Hematopoietic multipotent progenitor cell treated with erythropoietin and hydrocortisone succinate and interleukin-3 and kit ligand, for 8 days (in vitro differentiated cells): ENCODE measurements at regions not wholly inside any gene's neighbourhood (a gene's known extent, or its start where the extent isn't known, plus 50 kb on each side); places are given as distances from the start of the nearest gene placed in this dataset.
"Not testable (repeated sequence)": the region's sequence is repeated elsewhere in the genome, so short reads cannot be mapped to it uniquely, and the experiment has no call there.

Experiments
- DNase-seq: peaks from one replicate; pipeline ENCODE4 v3.0.0-alpha.2; 2015

DNA sequence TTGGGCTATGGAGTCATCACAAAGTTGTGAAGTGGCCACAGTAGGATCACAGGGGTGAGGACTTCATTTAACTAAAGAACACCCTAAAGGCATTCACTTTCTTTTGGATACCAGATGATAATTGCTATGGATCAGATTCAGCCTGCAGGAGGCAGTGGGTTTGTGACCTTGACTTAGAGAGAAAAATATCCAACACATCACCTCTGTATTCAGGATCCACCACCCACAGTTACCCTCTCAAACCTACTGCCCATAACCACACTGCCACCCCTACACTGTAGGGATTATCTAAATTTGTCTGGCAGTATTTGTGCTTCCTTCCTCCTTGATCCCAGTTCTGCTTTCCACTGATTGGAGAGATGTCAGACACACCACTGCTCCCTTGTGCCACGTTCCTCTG is 269.4 kb downstream of the MYCN start:
- no peak for DNase-seq

DNA sequence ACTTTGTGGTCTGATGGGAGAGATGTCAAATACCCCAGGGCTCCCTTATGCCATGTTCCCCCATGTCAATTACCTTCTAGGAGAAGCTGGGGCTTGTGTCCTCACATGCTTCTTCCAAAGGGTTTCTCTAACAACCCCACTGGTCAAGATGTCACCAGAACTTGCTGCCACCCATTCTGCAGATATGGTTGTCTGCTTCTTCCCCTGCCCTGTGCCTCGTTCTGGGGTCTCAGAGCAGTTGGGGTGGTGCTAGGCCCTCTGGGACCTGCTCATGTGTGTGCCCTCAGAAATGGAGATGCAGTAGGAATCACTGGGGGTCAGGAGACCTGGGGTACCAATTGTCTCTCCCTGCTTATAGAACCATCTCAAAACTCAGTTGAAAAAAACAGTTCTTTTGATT is 268.6 kb downstream of the MYCN start:
- no peak for DNase-seq

DNA sequence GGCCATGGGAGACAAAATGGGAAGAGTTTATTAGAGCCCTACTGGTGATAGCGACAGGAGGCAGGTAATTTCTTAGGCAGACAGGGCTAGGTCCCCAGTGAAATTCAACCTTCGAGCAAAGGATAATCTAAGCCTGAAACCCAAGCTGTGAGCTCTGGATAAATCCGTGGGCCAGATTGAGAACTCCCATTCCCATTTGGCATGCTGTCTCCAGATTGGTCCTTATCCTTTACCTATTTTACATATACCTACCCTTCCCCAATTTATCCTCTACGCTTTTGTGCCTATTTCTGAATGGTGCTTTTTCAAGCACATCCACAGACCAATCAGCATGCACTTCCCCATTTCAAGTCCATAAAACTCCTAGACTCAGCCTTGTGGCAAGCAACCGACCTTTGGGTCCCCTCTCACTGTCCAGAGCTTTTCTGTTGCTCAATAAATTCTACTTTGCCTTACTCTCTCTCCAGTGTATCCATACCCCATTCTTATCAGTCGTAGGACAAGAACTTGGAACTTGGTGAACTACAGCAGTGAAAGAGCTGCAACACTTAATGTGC is 268.0 kb downstream of the MYCN start:
- no peak for DNase-seq

DNA sequence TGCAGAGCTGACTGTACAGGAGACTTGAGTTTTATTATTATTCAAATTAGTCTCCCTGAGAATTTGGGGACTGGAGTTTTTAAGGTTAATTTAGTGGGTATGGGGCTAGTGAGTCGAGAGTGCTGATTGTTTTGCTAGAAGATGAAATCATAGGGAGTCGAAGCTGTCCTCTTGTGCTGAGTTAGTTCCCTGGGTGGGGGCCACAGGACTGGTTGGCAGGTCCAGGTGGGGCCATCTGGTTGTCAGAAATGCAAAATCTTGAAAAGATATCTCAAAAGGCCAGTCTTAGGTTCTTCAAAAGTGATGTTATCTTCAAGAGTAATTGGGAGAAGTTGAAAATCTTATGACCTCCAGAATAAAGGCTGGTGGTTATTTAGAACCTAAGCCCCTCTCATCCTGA is 267.3 kb downstream of the MYCN start:
- no peak for DNase-seq

DNA sequence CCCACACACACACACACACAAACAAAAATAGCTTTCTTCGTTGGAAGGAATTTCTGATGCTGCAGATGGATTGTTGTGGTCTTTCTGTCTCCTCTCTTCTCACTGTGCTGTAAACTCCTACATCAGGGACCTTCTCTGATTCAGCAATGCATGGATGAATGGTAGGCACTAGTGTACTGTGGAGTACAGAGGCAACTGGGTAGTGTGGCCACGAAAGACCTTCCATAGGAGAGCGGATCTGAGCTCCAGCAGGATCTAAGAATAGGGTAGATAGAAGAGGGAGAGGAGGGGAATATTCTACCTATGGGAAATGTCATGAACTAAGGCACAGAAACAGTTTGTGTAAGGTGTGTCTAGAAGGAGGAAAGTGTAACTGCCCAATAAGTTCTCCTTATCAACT is 266.8 kb downstream of the MYCN start:
- DNase-seq = no peak

DNA sequence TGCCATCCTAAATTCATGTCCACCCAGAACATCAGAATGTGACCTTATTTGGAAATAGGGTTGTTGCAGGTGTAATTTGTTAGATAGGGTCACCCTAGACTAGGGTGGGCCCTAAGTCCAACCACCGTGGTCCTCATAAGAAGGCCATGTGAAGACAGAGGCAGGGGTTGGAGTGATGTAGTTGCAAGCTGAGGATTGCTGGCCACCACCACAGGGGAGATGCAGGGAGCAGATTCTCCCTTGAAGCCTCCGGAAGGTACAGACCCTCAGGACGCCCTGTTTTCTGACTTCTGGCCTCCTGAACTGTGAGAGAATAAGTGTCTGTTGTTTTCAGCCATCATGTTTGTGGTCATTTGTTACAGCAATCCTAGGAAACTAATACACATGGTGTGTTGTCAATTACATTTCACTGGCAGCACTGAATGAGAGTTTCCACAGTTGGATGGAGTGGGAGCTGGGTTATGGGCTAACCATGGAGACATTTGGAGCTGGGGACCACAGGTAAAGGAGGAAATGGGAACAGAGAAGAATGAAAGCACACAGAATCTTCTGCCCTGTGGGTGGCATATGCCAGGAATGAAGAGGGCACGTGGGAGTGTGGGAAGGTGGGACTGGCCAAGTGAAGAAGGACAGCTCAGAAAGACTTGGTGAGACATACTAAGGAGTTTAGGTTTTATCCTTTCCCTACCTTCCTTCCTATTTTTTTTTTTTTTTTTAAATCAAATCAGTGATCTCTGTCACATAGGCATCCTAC is 266.0 kb downstream of the MYCN start:
- DNase-seq = no peak

DNA sequence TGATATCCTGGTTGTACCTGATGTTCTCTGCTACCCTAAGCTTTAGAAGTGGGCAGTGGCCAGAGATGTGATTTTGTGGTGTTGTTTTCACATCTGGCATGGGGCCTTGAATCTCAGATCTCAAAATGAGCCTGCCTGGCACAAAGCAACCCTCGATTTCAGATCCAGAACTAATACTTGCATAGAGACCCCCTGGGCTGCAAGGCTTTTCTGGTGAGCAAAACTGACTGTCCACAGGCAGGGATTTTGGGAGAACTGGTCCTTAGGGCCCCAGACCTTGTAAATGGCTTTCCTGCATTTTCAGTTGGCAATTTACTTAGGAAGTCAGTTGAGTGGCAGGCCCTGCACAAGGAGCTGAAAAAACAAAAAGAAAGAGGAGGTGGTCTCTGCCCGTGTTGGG is 265.3 kb downstream of the MYCN start:
- no peak for DNase-seq

DNA sequence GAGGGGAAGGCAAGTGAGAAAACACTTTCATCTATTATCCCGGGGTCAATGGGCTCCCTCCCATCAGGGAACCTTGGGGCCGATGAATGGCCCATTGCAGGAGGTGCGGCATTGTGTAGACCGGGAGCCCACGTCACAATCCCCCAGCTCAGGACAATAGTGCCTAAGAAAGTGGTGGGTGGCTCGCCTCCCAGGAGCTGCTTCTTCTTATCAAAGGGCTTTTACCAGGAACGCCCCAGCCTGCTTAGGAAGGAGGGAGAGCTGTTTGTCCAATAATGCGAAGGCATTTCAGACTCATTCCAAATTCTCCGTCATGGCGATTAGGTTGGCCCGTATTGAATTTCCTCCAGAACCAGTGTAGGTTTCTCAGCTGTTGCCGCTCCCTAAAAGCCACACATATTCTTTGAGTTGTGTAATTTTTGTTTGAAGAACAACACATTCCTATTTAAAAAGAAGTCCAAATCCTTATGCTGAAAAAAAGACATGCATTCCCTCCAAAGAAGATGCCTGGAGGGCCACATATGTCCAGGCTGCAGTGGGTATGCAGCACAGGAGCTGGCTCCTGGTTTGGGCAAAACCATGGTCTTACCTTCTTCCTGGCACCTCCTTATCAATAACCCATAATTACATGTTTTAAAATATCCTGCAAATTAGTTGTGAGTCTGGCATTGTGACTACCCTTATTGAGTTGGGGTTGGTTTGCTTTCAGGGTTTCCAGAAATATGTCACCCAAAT is 264.7 kb downstream of the MYCN start:
- DNase-seq = no peak

DNA sequence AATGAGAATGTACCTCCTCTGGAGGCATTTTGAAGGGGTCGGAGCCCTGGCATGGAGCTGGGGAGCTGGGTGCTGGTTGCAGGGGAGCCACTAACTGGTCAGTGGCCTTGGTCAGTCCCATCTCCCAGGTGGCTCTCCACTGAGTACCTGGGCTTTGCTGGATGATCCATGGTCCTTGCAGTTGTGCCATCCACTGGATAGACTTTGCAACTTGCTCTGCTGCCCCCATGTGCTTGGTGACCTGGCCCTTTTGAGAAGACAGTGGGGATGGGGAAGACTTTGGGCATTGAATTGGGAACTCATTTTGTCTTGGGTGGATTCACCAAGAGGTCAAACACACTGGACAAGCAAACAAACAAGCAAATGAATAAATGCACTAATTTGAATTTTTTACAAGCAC is 263.9 kb downstream of the MYCN start:
- no peak for DNase-seq

DNA sequence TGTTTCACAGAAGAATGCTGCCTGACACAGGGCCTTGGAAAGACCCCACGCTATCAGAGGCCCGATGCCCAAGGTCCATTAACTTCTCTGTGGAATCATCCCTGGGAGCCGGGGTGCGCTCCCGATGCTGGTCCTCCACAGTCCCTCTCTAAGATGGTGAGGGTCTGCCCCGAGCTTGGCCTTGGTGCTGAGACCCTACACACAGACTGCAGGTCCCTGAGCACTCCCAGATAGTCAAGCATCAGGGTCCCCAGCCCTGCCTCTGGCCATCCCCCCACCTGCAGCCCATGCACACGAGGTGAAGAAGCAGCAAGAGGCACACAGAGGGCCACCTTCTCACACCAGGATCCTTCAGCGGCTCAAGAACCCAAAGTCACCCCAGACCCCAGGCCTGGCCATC is 263.3 kb downstream of the MYCN start:
- no peak for DNase-seq

DNA sequence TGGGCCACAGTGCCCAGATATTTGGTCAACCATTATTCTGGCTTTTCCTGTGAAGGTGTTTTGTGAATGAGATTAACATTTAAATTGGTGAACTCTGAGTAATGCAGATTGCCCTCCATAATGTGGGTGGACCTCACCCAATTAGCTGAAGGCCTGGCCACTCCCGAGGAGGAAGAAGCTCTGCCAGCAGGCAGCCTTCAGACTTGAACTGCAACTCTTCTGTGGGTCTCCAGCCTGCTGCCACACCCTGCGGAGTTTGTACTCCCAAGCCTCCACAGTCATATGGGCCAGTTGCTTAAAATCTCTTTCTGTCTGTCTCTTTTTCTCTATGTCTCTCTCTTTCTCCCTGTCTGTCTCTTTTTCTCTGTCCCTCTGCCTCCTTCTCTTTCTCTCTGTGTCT is 262.7 kb downstream of the MYCN start:
- no peak for DNase-seq

DNA sequence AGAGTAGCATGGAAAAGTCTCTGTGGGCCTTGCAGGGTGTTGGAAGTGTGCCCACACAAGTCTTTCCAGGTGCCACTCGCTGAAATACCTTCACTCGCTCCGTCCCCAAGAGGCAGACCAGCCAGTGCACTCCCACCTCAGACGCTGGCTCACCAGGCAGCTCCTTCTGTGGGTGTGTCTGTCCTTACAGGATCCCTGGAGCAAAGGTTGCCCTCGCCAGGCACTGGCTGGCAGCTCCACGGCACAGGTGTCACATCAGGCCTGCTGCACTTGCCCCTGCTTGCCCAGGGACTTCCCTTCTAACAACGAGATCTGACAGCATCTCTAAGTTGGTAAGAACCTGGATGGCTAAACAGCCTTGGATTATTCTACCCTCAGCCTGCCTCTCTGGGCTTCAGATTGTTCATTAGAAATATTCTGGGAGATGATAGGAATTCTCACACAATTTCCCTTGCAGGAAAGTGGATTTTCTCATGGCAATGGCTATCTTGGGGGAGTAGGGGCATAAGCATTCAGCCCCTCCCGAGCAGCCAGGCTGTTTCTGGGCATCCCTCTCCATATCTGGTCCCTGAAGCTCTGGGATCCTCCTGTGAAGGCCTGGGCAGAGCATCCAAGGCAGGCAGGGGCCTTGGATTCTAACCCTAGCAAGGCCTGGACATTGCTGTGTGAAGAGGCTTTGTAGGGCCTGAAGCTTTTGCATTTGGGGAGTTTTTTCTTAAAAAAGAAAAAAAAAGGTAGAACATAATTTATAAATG is 262.1 kb downstream of the MYCN start:
- no peak for DNase-seq

DNA sequence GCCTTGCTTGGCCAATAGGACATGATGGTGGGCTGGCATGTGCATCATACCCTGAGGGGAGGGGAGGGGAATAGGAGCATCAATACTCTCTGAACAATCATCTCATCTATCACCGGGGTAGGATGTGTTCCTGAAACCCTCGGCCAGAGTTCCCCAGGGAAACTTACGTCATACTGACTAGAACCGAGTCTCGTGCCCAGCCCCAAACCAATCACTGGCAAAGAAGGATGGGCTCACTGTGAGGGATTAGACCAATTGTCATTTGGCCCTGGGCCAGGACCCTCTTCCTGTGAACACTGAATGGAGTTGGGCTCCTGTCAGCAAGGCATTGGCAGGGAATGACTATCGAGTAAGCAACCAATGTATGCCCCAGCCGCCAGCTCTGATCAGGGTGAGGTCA is 261.5 kb downstream of the MYCN start:
- DNase-seq = no peak

DNA sequence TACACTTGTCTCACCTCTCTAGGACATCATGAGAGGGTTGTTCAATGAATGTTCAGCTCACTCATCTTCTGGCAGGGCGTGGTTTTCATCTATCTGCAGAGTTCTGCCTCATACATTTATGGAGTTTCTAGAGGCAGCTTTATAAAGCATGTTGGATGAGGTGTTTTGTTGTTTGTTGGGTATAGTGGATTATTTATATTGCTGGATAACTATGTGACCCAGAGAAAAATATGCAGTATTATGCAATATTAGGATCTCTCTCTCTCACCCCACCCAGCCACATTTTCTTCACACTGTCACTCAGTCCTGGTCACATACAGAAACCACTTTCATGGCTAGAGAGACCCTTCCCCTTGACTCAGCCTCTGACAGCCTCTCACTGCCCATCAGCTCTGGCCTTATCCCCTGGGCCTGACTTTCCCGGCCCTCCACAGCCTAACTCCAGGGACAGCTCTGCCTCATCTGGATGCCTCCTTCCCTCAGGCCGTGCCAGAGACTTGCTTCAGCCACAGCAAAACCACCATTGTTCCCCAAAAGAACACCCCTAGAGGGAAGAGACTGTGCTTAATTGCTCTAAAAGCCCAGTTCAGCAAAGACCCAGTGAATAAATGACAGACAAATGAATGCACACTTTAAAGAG is 260.3 kb downstream of the MYCN start:
- no peak for DNase-seq

DNA sequence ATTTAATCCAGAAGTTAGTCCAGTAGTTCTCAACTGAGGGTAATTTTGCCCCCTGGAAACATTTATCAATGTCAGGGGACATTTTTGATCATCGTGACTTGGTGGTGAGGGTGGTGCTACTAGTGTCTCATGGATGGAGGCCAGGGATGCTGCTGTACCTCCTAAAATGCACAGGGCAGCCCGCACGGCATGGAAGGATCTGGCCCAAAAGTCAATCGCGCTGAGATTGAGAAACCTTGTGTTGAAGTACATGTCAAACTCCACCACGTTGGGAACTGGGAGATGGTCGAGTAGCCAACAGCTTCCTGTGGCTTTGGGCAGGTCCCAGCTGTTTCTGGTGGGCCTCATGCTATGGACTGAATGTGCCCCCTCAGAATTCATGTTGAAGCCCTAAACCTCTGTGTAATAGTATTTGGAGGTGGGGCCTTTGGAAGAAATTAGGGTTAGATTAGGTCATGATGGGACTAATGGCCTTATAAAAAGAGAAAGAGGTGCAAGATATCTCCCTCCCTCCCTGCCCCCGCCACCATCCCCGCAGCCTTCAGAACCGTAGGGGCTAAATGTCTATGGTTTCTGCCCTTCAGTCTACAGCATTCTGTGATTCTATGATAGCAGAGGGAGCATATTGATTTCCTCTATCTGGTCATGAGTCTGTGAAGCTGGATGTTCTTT is 259.7 kb downstream of the MYCN start:
- DNase-seq = no peak

DNA sequence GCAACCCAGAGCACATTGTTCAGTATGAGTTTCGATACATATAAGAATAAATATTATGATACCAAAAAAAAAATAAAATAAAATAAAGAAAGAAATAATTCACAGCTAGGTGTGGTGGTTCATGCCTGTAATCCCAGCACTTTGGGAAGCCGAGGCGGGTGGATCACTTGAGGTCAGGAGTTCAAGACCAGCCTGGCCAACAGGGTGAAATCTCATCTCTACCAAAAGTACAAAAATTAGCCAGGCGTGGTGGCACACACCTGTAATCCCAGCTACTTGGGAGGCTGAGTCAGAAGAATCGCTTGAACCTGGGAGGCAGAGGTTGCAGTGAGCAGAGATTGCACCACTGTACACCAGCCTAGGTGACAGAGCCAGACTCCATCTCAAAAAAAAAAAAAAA is 258.9 kb downstream of the MYCN start:
- not testable (repeated sequence) for DNase-seq

DNA sequence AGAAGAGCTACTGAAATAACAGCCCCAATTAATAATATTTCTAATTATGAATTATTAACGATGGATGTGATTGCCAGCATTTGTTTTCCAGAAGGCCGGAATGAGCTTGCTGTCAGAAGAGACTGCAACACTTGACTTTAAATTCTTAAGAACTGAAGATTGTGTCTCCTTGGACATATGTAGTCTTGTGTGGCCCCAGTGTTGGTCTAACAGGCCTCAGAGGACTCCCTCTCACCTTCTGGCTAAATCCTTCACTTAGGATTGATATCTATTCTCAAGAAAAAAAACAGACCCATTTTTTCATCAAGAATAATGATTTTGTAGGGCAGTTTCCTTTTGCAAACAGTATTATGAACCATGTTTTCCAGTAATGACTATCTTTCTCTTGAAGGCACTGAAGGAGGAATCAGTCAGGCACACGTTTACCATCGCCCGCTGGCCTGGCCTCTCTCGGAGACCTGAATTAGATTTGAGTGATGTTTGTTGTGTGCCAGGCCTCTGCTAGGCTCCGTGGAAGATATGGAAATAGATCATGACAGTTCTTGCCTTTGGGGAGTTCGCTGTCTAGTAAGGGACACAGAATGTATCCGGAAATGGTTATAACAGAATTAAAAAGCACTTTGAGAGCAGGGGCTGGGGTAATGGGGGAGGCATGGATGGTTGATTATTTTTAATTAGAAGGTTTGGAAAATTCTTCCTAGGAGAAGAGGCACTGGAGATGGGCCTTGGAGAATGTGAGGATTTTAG is 258.0 kb downstream of the MYCN start:
- DNase-seq = no peak

DNA sequence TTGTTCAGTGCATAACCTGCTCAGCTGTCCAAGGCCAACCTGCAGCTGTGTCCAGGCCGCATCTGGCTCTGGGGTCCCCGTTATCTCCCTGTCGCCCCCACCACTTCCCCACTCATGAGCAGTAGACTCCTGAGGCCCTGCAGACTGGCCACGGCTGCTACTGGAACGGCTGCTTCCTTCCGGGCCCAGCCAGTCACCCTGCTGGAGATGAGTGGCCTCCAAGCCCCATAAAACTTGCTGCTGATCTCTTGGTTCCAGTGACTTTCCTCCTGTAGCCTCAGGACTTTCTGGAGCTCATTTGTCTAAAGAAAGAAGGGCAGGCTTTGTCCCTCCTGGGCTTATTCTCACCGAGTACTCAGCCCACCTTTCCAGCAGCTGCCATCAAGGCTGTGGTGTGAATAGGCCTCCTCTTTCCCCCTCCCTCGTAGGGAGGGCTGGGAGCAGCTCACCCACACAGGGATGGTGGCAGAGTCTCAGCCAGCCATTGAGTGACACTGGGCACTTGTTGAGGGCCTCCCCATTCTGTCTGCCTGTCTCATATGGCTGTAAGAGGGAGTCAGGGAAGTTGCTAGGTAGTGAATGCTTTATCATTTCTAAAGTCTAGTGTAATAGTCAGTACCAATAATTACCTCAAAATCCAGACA is 257.3 kb downstream of the MYCN start:
- DNase-seq = no peak

DNA sequence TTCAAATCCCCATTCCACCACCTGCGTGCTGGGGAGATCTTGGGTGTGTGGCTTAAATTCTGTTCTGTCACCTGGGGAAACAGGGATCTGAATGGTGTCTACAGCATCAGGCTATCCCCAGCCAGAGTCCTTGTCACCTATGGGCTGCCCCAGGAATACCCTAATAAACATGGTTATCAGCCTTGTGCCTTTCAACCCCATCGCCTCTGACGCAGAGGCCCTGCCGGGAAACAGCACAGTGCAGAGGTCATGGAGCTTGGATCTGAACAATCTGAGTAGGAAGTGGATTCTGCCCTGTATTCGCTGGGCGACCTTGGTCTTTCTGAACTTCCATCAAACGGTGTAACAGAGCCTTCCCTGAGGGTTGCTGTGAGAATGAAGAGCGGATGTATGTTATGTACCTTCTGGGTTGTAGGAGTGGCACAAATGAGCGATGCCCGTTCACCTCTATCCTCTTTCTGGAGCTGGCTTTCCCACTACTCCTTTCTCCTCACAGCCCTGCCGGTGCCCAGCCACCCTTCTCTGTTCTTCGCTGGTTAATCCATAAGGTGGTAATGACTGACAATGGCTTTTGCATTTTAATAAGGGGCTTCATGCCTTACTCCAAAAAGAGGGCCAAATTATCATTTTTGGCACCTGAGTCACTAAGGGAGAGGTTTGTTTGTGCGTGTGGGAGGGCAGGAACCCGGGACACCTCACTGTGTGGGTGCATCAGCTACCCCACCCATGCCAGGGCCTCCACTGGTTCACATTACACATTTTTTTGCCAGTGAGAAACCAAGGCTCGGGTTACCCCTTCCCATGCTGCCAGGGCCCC is 256.5 kb downstream of the MYCN start:
- no peak for DNase-seq

DNA sequence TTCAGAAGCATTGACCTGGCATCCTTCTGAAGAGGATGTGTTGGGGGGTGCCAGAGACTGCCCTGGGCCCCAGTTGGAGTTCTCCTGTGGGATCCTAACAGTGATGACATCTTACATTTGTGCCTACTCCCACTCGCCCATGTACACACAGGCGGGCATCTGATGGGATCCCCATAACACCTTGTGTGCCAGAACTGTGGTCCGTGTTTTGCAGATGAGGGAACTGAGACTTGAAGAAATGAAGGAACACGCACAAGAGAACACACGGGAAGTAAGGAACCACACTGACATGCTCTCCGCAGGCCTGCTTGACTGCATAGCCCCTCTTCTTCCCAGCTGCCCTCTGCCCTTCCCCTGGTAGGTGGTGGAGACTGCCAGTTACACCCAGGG is 255.3 kb downstream of the MYCN start:
- DNase-seq = no peak
